HG03064 (cell line): ENCODE measurements at regions not wholly inside any gene's neighbourhood (a gene's known extent, or its start where the extent isn't known, plus 50 kb on each side); places are given as distances from the start of the nearest gene placed in this dataset.
A peak's percentile ranks its signal among the peaks of the same experiment; 100 is the strongest.

ENCODE experiments used
- ATAC-seq: cut with Tn5 transposase; IDR thresholded peaks from one replicate; pipeline ENCODE4 v1.9.1; 2021; ENCODE audit warnings: low read depth; ENCODE audit not compliant: unreplicated experiment

- peak; percentile 45 for ATAC-seq
Measured at GRCh38 chr6:150813993-150814359, 51.5 kb upstream of the MTHFD1L start.
